GM12878 (cell line): ENCODE measurements at regions not wholly inside any gene's neighbourhood (a gene's known extent, or its start where the extent isn't known, plus 50 kb on each side); places are given as distances from the start of the nearest gene placed in this dataset.

Experiments
- ATAC-seq: fragments of 200-7000 bp; cut with Tn5 transposase; 3 replicates; pipeline ENCODE4 v1.9.1; 2020; ENCODE audit warnings: mild to moderate bottlenecking, moderate library complexity
- BruUV-seq: library from RNA; stranded (reverse); fragments of 400-500 nt; replicated peaks from 2 replicates; lab custom pipeline; 2021; lab: Mats Ljungman, UMichigan
- CTCF ChIA-PET: fragments of 300-600 bp; sonication (Branson Sonifier 250); formaldehyde crosslinking; extraction: SDS; loops from one replicate; lab custom pipeline; 2021; ENCODE audit warnings: inconsistent platforms; lab: Yijun Ruan, JAX
- POLR2A ChIA-PET: fragments of 350-600 bp; formaldehyde crosslinking; extraction: SDS; loops from one replicate; lab custom pipeline; 2021; ENCODE audit warnings: inconsistent platforms; lab: Charles Lee
- RAD21 ChIA-PET: fragments of 300-600 bp; sonication (Branson Sonifier 250); formaldehyde crosslinking; loops from one replicate; lab custom pipeline; 2023; ENCODE audit warnings: antibody characterized with exemption; ENCODE audit not compliant: unreplicated experiment; lab: Charles Lee
- SMC1A ChIA-PET: fragments of 300-600 bp; sonication (Branson Sonifier 250); formaldehyde crosslinking; loops from one replicate; lab custom pipeline; 2023; ENCODE audit not compliant: unreplicated experiment, uncharacterized antibody; lab: Charles Lee
- DNase-seq: peaks from one replicate; pipeline ENCODE4 v3.0.0-alpha.2; 2011; ENCODE audit warnings: low read depth, low spot score
- FAIRE-seq: peaks from 3 replicates; lab custom pipeline; 2011; peaks lifted over from hg19 to GRCh38; lab: Jason Lieb, UNC
- H2AFZ ChIP-seq: 2 replicates; pipeline ENCODE4 v1.6.0; 2011; ENCODE audit warnings: low read depth, low read length, control low read depth; ENCODE audit not compliant: control insufficient read depth
- H3K27ac ChIP-seq: 2 replicates; pipeline ENCODE4 v1.5.1; 2011; ENCODE audit warnings: control low read depth; ENCODE audit not compliant: control insufficient read depth, insufficient read depth
- H3K27me3 ChIP-seq, 2 experiments: replicated peaks in 1 of 2; 2 replicates each; pipeline versions ENCODE4 v1.6.0 to v1.6.1; 2011; ENCODE audit warnings: low read length in 1 of 2; ENCODE audit not compliant: control insufficient read depth in 2 of 2, insufficient read depth in 2 of 2
- H3K36me3 ChIP-seq, 2 experiments: 2 replicates each; pipeline ENCODE4 v1.5.1; 2011; ENCODE audit warnings: low read length in 1 of 2; ENCODE audit not compliant: control insufficient read depth in 2 of 2, insufficient read depth in 2 of 2
- H3K4me1 ChIP-seq: 2 replicates; pipeline ENCODE4 v1.6.1; 2011; ENCODE audit warnings: mild to moderate bottlenecking, low read length, moderate library complexity, mixed read lengths; ENCODE audit not compliant: control insufficient read depth, insufficient read depth
- H3K4me2 ChIP-seq: 2 replicates; pipeline ENCODE4 v1.6.0; 2011; ENCODE audit warnings: control low read depth; ENCODE audit not compliant: control insufficient read depth, insufficient read depth
- H3K4me3 ChIP-seq: fragments of 200-600 bp; sonication (generic); 2 replicates; pipeline ENCODE4 v1.5.1; 2016
- H3K79me2 ChIP-seq: 2 replicates; pipeline ENCODE4 v1.6.0; 2011; ENCODE audit warnings: low read length; ENCODE audit not compliant: control insufficient read depth, insufficient read depth
- H3K9ac ChIP-seq: 2 replicates; pipeline ENCODE4 v1.8.0; 2011; ENCODE audit warnings: low read length, control low read depth, mixed read lengths; ENCODE audit not compliant: control insufficient read depth, insufficient read depth
- H3K9me3 ChIP-seq: replicated peaks from 3 replicates; pipeline ENCODE4 v1.5.1; 2011; ENCODE audit warnings: mild to moderate bottlenecking, low read length; ENCODE audit not compliant: control insufficient read depth, insufficient read depth
- H4K20me1 ChIP-seq: 2 replicates; pipeline ENCODE4 v1.6.0; 2011; ENCODE audit not compliant: control insufficient read depth, insufficient read depth
- ATF7 ChIP-seq: fragments of 450-650 bp; IDR thresholded peaks from 2 replicates; pipeline ENCODE4 v1.6.1; 2016; ENCODE audit warnings: low read depth, mild to moderate bottlenecking
- CEBPB ChIP-seq, 2 experiments: fragments of 150-350 bp in 1 of 2; IDR thresholded peaks; 2 replicates each; pipeline ENCODE4 v1.6.1; 2012 to 2014; ENCODE audit warnings: low read depth in 2 of 2, low read length in 2 of 2, borderline replicate concordance in 1 of 2, inconsistent platforms in 1 of 2
- CREM ChIP-seq: IDR thresholded peaks from 2 replicates; pipeline ENCODE4 v1.6.1; 2014; ENCODE audit warnings: antibody characterized with exemption, low read depth
- EZH2 ChIP-seq: IDR thresholded peaks from 2 replicates; pipeline ENCODE4 v1.6.1; 2012; ENCODE audit warnings: low read depth, mild to moderate bottlenecking, control low read depth, inconsistent platforms, low read length, borderline replicate concordance; ENCODE audit not compliant: control insufficient read depth
- KDM1A ChIP-seq: fragments of 200-600 bp; sonication (generic); IDR thresholded peaks from 2 replicates; pipeline ENCODE4 v1.6.1; 2016; ENCODE audit warnings: borderline replicate concordance
- MYC ChIP-seq: IDR thresholded peaks from 2 replicates; pipeline ENCODE4 v1.6.1; 2011; ENCODE audit warnings: mild to moderate bottlenecking, low read length, moderate library complexity, inconsistent platforms; ENCODE audit not compliant: insufficient read depth, insufficient replicate concordance, insufficient read length, severe bottlenecking
- NFXL1 ChIP-seq: fragments of 450-650 bp; IDR thresholded peaks from 2 replicates; pipeline ENCODE4 v1.6.1; 2017; ENCODE audit warnings: antibody characterized with exemption, mild to moderate bottlenecking, borderline replicate concordance
- RUNX3 ChIP-seq: IDR thresholded peaks from 2 replicates; pipeline ENCODE4 v1.6.1; 2012; ENCODE audit warnings: low read length, inconsistent platforms
- SIX5 ChIP-seq: IDR thresholded peaks from 2 replicates; pipeline ENCODE4 v1.6.1; 2011; ENCODE audit warnings: mild to moderate bottlenecking, low read depth, low read length, moderate library complexity; ENCODE audit not compliant: severe bottlenecking
- SMARCA5 ChIP-seq: fragments of 450-650 bp; IDR thresholded peaks from 2 replicates; pipeline ENCODE4 v1.6.1; 2017; ENCODE audit warnings: mild to moderate bottlenecking
- SUPT20H ChIP-seq: IDR thresholded peaks from 2 replicates; pipeline ENCODE4 v1.6.1; 2011; ENCODE audit warnings: low read depth, mild to moderate bottlenecking, low read length, moderate library complexity, borderline replicate concordance; ENCODE audit not compliant: control insufficient read depth
- TCF3 ChIP-seq: IDR thresholded peaks from 2 replicates; pipeline ENCODE4 v1.6.1; 2012; ENCODE audit warnings: low read depth, mild to moderate bottlenecking, low read length, borderline replicate concordance; ENCODE audit not compliant: insufficient read depth
- ZSCAN29 ChIP-seq: fragments of 450-650 bp; IDR thresholded peaks from 2 replicates; pipeline ENCODE4 v1.6.1; 2017; ENCODE audit warnings: mild to moderate bottlenecking, moderate library complexity
- WGBS: methylation state at CpG from one replicate; pipeline ENCODE4 v1.1.6; 2016; ENCODE audit warnings: low lambda C conversion rate; ENCODE audit not compliant: insufficient replicate concordance, insufficient coverage; ENCODE audit errors: missing lambda C conversion rate; 5-methylcytosine and 5-hydroxymethylcytosine counted together
- in situ Hi-C: fragments of 300-500 bp; cut with MboI; formaldehyde crosslinking; loops from 9 replicates; pipeline ENCODE4 v1.14.3; 2018; ENCODE audit warnings: mixed read lengths
- intact Hi-C: fragments of 100-400 bp; cut with micrococcal nuclease; formaldehyde crosslinking; loops from one replicate; pipeline ENCODE4 v1.14.2; 2022; ENCODE audit not compliant: unreplicated experiment
- TF ChIP-seq, protein P1 (sequence below): fragments of 450-650 bp; IDR thresholded peaks from 2 replicates; pipeline ENCODE4 v1.6.1; 2017; ENCODE audit warnings: mild to moderate bottlenecking
- TF ChIP-seq, protein P2 (sequence below): fragments of 450-650 bp; IDR thresholded peaks from 2 replicates; pipeline ENCODE4 v1.6.1; 2018; ENCODE audit warnings: mild to moderate bottlenecking, low read depth, moderate library complexity; ENCODE audit not compliant: partially characterized antibody
- TF ChIP-seq, protein P3 (sequence below): fragments of 450-650 bp; IDR thresholded peaks from 2 replicates; pipeline ENCODE4 v1.6.1; 2016; ENCODE audit warnings: mild to moderate bottlenecking

DNA sequence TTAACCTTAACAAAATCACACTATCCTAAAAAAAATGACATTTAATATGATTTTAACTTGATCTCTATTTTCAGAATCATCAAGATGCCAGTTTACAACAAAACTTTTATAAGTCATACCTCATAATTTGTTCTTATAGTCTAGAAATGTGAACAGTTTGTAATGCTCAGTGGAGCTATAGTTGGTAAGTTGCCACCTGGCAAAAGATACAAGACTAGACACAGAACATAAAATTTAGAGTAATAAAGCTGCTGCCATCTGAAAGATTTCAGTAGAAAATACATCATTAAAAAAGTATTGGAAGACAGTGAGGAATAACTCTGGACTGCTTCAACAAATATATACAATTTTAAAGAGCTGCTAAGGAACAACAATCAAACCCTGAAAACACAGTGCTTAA, 233.8 kb downstream of the GABRG2 start (continued):
- no peak for TF ChIP-seq CREM
- TF ChIP-seq, protein P1, sequence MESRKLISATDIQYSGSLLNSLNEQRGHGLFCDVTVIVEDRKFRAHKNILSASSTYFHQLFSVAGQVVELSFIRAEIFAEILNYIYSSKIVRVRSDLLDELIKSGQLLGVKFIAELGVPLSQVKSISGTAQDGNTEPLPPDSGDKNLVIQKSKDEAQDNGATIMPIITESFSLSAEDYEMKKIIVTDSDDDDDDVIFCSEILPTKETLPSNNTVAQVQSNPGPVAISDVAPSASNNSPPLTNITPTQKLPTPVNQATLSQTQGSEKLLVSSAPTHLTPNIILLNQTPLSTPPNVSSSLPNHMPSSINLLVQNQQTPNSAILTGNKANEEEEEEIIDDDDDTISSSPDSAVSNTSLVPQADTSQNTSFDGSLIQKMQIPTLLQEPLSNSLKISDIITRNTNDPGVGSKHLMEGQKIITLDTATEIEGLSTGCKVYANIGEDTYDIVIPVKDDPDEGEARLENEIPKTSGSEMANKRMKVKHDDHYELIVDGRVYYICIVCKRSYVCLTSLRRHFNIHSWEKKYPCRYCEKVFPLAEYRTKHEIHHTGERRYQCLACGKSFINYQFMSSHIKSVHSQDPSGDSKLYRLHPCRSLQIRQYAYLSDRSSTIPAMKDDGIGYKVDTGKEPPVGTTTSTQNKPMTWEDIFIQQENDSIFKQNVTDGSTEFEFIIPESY: no peak

DNA sequence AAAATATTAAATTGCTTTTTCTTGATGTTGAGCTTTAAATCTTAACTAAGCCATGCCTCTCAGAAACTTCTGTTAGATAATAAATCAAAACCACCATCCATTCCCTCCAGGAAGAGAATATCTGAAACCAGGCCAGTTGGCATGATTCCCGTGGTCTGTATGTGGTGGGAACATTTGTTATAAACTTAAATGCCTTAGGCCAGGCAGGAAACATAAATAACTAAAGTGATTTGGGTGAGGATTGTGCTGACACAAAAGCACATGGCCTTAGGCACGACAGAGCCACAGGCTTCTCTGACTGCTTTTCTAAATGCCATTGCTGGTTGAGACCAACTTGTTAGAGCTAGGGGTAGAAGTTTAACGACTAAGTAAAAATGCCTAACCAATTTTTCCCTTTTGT, 255.9 kb downstream of the GABRG2 start:
- Histone ChIP-seq H3K4me2 (no peak overlapping the region), H3K9ac (no peak overlapping the region), H3K79me2 (no peaks in the 10 kb centered on the region), H3K9me3 (no peaks in the 10 kb centered on the region), H2AFZ (no peak overlapping the region), H3K4me3 (no peak overlapping the region), H3K27me3 (no peaks in the 10 kb centered on the region), H3K4me1 (no peaks in the 10 kb centered on the region), H3K27ac (no peak overlapping the region), H4K20me1 (no peaks in the 10 kb centered on the region), H3K36me3 (no peaks in the 10 kb centered on the region)
- ChIA-PET CTCF (interaction anchor here (0.9 to 1.9 kb wide), 4 partner anchors 10 to 114 kb away, joined by 3 to 5 read pairs (median 4); no protein-coding TSS in a partner anchor), POLR2A (no interaction called here), RAD21 (interaction anchor here (1.2 to 1.9 kb wide), 2 partner anchors 20 to 35 kb away, joined by 3 to 6 read pairs; no protein-coding TSS in a partner anchor), SMC1A (interaction anchor here (1.0 to 5.0 kb wide), 6 partner anchors 10 to 114 kb away, joined by 3 to 34 read pairs (median 4); no protein-coding TSS in a partner anchor)
- TF ChIP-seq SUPT20H (no peak), EZH2 (no peak), RUNX3 (no peak), KDM1A (no peak), SIX5 (no peak), ZSCAN29 (no peak), TCF3 (no peak), NFXL1 (no peak), ATF7 (no peak), SMARCA5 (no peak), CEBPB (IDR thresholded peaks at IDR 0.05; ENCODE audit: borderline replicate concordance in 1 of 2, low read depth in 2 of 2, low read length in 2 of 2) (no peak), MYC (no peak)
- TF ChIP-seq, protein P2, sequence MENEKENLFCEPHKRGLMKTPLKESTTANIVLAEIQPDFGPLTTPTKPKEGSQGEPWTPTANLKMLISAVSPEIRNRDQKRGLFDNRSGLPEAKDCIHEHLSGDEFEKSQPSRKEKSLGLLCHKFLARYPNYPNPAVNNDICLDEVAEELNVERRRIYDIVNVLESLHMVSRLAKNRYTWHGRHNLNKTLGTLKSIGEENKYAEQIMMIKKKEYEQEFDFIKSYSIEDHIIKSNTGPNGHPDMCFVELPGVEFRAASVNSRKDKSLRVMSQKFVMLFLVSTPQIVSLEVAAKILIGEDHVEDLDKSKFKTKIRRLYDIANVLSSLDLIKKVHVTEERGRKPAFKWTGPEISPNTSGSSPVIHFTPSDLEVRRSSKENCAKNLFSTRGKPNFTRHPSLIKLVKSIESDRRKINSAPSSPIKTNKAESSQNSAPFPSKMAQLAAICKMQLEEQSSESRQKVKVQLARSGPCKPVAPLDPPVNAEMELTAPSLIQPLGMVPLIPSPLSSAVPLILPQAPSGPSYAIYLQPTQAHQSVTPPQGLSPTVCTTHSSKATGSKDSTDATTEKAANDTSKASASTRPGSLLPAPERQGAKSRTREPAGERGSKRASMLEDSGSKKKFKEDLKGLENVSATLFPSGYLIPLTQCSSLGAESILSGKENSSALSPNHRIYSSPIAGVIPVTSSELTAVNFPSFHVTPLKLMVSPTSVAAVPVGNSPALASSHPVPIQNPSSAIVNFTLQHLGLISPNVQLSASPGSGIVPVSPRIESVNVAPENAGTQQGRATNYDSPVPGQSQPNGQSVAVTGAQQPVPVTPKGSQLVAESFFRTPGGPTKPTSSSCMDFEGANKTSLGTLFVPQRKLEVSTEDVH: no peak
- TF ChIP-seq, protein P3, sequence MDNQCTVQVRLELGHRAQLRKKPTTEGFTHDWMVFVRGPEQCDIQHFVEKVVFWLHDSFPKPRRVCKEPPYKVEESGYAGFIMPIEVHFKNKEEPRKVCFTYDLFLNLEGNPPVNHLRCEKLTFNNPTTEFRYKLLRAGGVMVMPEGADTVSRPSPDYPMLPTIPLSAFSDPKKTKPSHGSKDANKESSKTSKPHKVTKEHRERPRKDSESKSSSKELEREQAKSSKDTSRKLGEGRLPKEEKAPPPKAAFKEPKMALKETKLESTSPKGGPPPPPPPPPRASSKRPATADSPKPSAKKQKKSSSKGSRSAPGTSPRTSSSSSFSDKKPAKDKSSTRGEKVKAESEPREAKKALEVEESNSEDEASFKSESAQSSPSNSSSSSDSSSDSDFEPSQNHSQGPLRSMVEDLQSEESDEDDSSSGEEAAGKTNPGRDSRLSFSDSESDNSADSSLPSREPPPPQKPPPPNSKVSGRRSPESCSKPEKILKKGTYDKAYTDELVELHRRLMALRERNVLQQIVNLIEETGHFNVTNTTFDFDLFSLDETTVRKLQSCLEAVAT: no peak
- intact Hi-C loops: no loop called here
- no peak for FAIRE-seq
- no peak for ATAC-seq
- no peak for DNase-seq
- in situ Hi-C loops: no loop called here
- no TSS peak for BruUV-seq
- 0% methylated on average over 3 of the region's 3 CpGs for WGBS
